Neural cell (in vitro differentiated cells): ENCODE measurements at regions not wholly inside any gene's neighbourhood (a gene's known extent, or its start where the extent isn't known, plus 50 kb on each side); places are given as distances from the start of the nearest gene placed in this dataset.

Source experiments
- H2AFZ ChIP-seq: fragments of 200-600, 300-800 bp; sonication (generic), shearing (Covaris generic); 2 replicates; pipeline ENCODE4 v1.6.0; 2014; ENCODE audit warnings: low read depth, mild to moderate bottlenecking, antibody characterized with exemption, low read length, moderate library complexity
- H3F3A ChIP-seq: fragments of 200-600 bp; shearing (Covaris generic); 2 replicates; pipeline ENCODE4 v1.6.1; 2016; ENCODE audit warnings: mild to moderate bottlenecking, moderate library complexity, mixed read lengths, antibody characterized with exemption, low read length; ENCODE audit not compliant: insufficient read depth, poor library complexity, severe bottlenecking
- H3K27ac ChIP-seq: fragments of 200-600, 300-800 bp; sonication (generic), shearing (Covaris generic); 2 replicates; pipeline ENCODE4 v1.5.1; 2014; ENCODE audit warnings: mild to moderate bottlenecking, low read length, moderate library complexity
- H3K27me3 ChIP-seq: fragments of 300-800, 200-600 bp; sonication (generic), shearing (Covaris generic); 2 replicates; pipeline ENCODE4 v1.6.0; 2014; ENCODE audit warnings: mild to moderate bottlenecking, low read depth, low read length, moderate library complexity; ENCODE audit not compliant: insufficient read depth
- H3K36me3 ChIP-seq: fragments of 300-800, 200-600 bp; sonication (generic), shearing (Covaris generic); 2 replicates; pipeline ENCODE4 v1.5.1; 2014; ENCODE audit warnings: mild to moderate bottlenecking, antibody characterized with exemption, low read length, moderate library complexity; ENCODE audit not compliant: insufficient read depth
- H3K4me2 ChIP-seq: fragments of 300-800, 200-600 bp; sonication (generic), shearing (Covaris generic); 2 replicates; pipeline ENCODE4 v1.6.0; 2014; ENCODE audit warnings: mild to moderate bottlenecking, low read length
- H3K4me3 ChIP-seq: fragments of 300-800, 200-600 bp; sonication (generic), shearing (Covaris generic); 2 replicates; pipeline ENCODE4 v1.5.1; 2014; ENCODE audit warnings: mild to moderate bottlenecking, low read length, moderate library complexity
- H3K79me2 ChIP-seq: fragments of 200-600 bp; shearing (Covaris generic); replicated peaks from 2 replicates; pipeline ENCODE4 v1.6.0; 2014; ENCODE audit warnings: mild to moderate bottlenecking, low read length, moderate library complexity; ENCODE audit not compliant: insufficient read depth
- H3K9ac ChIP-seq: fragments of 300-800, 200-600 bp; sonication (generic), shearing (Covaris generic); 2 replicates; pipeline ENCODE4 v1.6.1; 2016; ENCODE audit warnings: mild to moderate bottlenecking, low read length, mixed read lengths
- H3K9me2 ChIP-seq: fragments of 200-600 bp; shearing (Covaris generic); 2 replicates; pipeline ENCODE4 v1.6.1; 2016; ENCODE audit warnings: mild to moderate bottlenecking, low read length, mixed read lengths; ENCODE audit not compliant: insufficient read depth
- H3K9me3 ChIP-seq: fragments of 200-600, 300-800 bp; sonication (generic), shearing (Covaris generic); 2 replicates; pipeline ENCODE4 v1.6.1; 2016; ENCODE audit warnings: mild to moderate bottlenecking, mixed run types, low read length, moderate library complexity, mixed read lengths
- H4K20me1 ChIP-seq: fragments of 200-600 bp; shearing (Covaris generic); 2 replicates; pipeline ENCODE4 v1.6.1; 2016; ENCODE audit warnings: mild to moderate bottlenecking, mixed run types; ENCODE audit not compliant: insufficient read depth
- EP300 ChIP-seq: fragments of 450-650 bp; conservative IDR thresholded peaks from 2 replicates; pipeline ENCODE4 v1.6.1; 2014; ENCODE audit warnings: antibody characterized with exemption, mild to moderate bottlenecking, moderate library complexity; ENCODE audit not compliant: poor library complexity, severe bottlenecking
- EZH2 ChIP-seq: fragments of 200-600, 300-800 bp; shearing (Covaris generic), sonication (generic); IDR thresholded peaks from 2 replicates; pipeline ENCODE4 v1.6.1; 2014; ENCODE audit warnings: antibody characterized with exemption, low read length, borderline replicate concordance, mild to moderate bottlenecking; ENCODE audit not compliant: insufficient read depth, poor library complexity, severe bottlenecking
- MXI1 ChIP-seq: fragments of 450-650 bp; conservative IDR thresholded peaks from 2 replicates; pipeline ENCODE4 v1.6.1; 2014; ENCODE audit warnings: antibody characterized with exemption, mild to moderate bottlenecking; ENCODE audit not compliant: poor library complexity, severe bottlenecking
- POLR2AphosphoS5 ChIP-seq: IDR thresholded peaks from 2 replicates; pipeline ENCODE4 v1.6.1; 2012
- RAD21 ChIP-seq: fragments of 450-650 bp; conservative IDR thresholded peaks from 2 replicates; pipeline ENCODE4 v1.6.1; 2014; ENCODE audit warnings: antibody characterized with exemption, mild to moderate bottlenecking, moderate library complexity
- REST ChIP-seq: IDR thresholded peaks from 2 replicates; pipeline ENCODE4 v1.6.1; 2012; ENCODE audit warnings: borderline replicate concordance
- SMC3 ChIP-seq: fragments of 450-650 bp; conservative IDR thresholded peaks from 2 replicates; pipeline ENCODE4 v1.6.1; 2014; ENCODE audit warnings: antibody characterized with exemption, mild to moderate bottlenecking, moderate library complexity; ENCODE audit not compliant: poor library complexity
- TAF1 ChIP-seq: IDR thresholded peaks from 2 replicates; pipeline ENCODE4 v1.6.1; 2012; ENCODE audit warnings: low read depth
- TF ChIP-seq, protein P1 (sequence below): fragments of 450-650 bp; IDR thresholded peaks from 2 replicates; pipeline ENCODE4 v1.5.1; 2014; ENCODE audit warnings: antibody characterized with exemption, mild to moderate bottlenecking, moderate library complexity; ENCODE audit not compliant: poor library complexity, severe bottlenecking

- Histone ChIP-seq H4K20me1 (no peaks in the 10 kb centered on the region), H3K27me3 (no peaks in the 10 kb centered on the region), H3K79me2 (no peaks in the 10 kb centered on the region), H3K4me2 (no peak overlapping the region), H3K27ac (no peak overlapping the region), H2AFZ (no peak overlapping the region), H3K4me3 (no peak overlapping the region), H3F3A (no peaks in the 10 kb centered on the region), H3K36me3 (no peaks in the 10 kb centered on the region), H3K9me3 (no peaks in the 10 kb centered on the region), H3K9ac (no peak overlapping the region), H3K9me2 (no peaks in the 10 kb centered on the region)
- no peak for TF ChIP-seq REST
- no peak for TF ChIP-seq SMC3
- no peak for TF ChIP-seq EP300
- no peak for TF ChIP-seq EZH2
- no peak for TF ChIP-seq POLR2AphosphoS5
- no peak for TF ChIP-seq MXI1
- TF ChIP-seq TAF1: no peak
- no peak for TF ChIP-seq RAD21
- TF ChIP-seq, protein P1, sequence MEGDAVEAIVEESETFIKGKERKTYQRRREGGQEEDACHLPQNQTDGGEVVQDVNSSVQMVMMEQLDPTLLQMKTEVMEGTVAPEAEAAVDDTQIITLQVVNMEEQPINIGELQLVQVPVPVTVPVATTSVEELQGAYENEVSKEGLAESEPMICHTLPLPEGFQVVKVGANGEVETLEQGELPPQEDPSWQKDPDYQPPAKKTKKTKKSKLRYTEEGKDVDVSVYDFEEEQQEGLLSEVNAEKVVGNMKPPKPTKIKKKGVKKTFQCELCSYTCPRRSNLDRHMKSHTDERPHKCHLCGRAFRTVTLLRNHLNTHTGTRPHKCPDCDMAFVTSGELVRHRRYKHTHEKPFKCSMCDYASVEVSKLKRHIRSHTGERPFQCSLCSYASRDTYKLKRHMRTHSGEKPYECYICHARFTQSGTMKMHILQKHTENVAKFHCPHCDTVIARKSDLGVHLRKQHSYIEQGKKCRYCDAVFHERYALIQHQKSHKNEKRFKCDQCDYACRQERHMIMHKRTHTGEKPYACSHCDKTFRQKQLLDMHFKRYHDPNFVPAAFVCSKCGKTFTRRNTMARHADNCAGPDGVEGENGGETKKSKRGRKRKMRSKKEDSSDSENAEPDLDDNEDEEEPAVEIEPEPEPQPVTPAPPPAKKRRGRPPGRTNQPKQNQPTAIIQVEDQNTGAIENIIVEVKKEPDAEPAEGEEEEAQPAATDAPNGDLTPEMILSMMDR: no peak
Measured at GRCh38 chr15:79656151-79657000, 224.2 kb downstream of the MINAR1 start.

DNA sequence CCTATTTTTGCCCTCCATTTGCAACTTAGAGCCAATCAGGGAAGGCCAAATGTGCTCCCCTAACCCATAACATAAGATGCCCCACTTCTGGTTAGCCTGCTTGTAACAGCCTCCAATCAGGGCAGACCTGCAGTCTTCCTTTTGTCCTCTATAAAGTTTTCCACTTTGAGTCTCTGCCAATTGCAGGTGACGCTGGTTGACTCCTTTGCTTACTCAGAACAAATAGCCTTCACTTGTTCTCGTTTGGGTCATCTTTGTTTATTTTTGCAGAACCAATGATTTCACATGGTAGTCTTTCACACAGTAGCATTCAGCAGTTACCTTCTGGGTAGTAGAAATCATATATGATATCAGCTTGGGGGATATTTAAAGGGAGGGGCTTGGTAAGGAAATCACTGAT lies 225.6 kb downstream of the MINAR1 start:
- TF ChIP-seq SMC3: no peak
- no peak for TF ChIP-seq POLR2AphosphoS5
- TF ChIP-seq TAF1: no peak
- TF ChIP-seq, protein P1: no peak
- TF ChIP-seq EP300: no peak
- TF ChIP-seq RAD21: no peak
- no peak for TF ChIP-seq EZH2
- no peak for TF ChIP-seq MXI1
- no peak for TF ChIP-seq REST
- H3K9me3 ChIP-seq: no peaks in the 10 kb centered on the region
- H3K9ac ChIP-seq: no peak overlapping the region

More for the DNA sequence above, 225.6 kb downstream of the MINAR1 start:
- Histone ChIP-seq H2AFZ (no peak overlapping the region), H3K27ac (no peak overlapping the region), H4K20me1 (no peaks in the 10 kb centered on the region), H3K36me3 (no peaks in the 10 kb centered on the region), H3K4me2 (no peak overlapping the region), H3K27me3 (no peaks in the 10 kb centered on the region), H3K9me2 (no peaks in the 10 kb centered on the region), H3K79me2 (no peaks in the 10 kb centered on the region), H3F3A (no peaks in the 10 kb centered on the region), H3K4me3 (no peak overlapping the region)
